HEK293 (cell line): ENCODE measurements at regions not wholly inside any gene's neighbourhood (a gene's known extent, or its start where the extent isn't known, plus 50 kb on each side); places are given as distances from the start of the nearest gene placed in this dataset.

Experiments
- CTCF ChIA-PET: fragments of 350-600 bp; formaldehyde crosslinking; extraction: SDS; loops from one replicate; lab custom pipeline; 2021; ENCODE audit warnings: antibody characterized with exemption; lab: Yijun Ruan, JAX
- POLR2A ChIA-PET: fragments of 300-600 bp; formaldehyde crosslinking; extraction: SDS; loops from one replicate; lab custom pipeline; 2020; ENCODE audit warnings: antibody characterized with exemption, inconsistent platforms; lab: Yijun Ruan, JAX
- H3K27ac ChIP-seq: fragments of 200-500 bp; sonication (Bioruptor generic); 2 replicates; pipeline ENCODE4 v1.5.1; 2014; ENCODE audit warnings: low read depth, low read length, control low read depth, inconsistent platforms; ENCODE audit errors: extremely low read depth
- H3K36me3 ChIP-seq, 2 experiments: fragments of 200-500 bp in 1 of 2; sonication (Bioruptor generic) in 1 of 2; 1 replicate in 1 of 2; 2 replicates in 1 of 2; pipeline ENCODE4 v1.5.1; 2014 to 2017; ENCODE audit warnings: inconsistent platforms in 2 of 2, low read length in 2 of 2; ENCODE audit not compliant: control insufficient read depth in 2 of 2, insufficient read depth in 1 of 2
- H3K4me1 ChIP-seq: fragments of 200-500 bp; sonication (Bioruptor generic); 2 replicates; pipeline ENCODE4 v1.5.1; 2014; ENCODE audit warnings: mild to moderate bottlenecking, low read length, inconsistent platforms; ENCODE audit not compliant: control insufficient read depth, insufficient read depth
- H3K4me3 ChIP-seq: 2 replicates; pipeline ENCODE4 v1.5.1; 2011; ENCODE audit warnings: low read depth, mild to moderate bottlenecking, control low read depth, low read length, moderate library complexity
- H3K9me3 ChIP-seq: fragments of 200-500 bp; sonication (Bioruptor generic); 2 replicates; pipeline ENCODE4 v1.5.1; 2014; ENCODE audit warnings: low read depth, low read length, inconsistent platforms; ENCODE audit not compliant: control insufficient read depth, insufficient read depth
- BCL11A ChIP-seq: fragments of 450-650 bp; formaldehyde crosslinking; IDR thresholded peaks from 2 replicates; pipeline ENCODE4 v1.5.1; 2016; ENCODE audit warnings: low read depth, missing biosample characterization, missing genetic modification characterization
- SALL2 ChIP-seq: fragments of 450-650 bp; formaldehyde crosslinking; IDR thresholded peaks from 2 replicates; pipeline ENCODE4 v1.5.0; 2017; ENCODE audit warnings: missing biosample characterization, mild to moderate bottlenecking, missing genetic modification characterization, borderline replicate concordance
- WT1 ChIP-seq: fragments of 450-650 bp; formaldehyde crosslinking; IDR thresholded peaks from 2 replicates; pipeline ENCODE4 v1.5.1; 2016; ENCODE audit warnings: missing biosample characterization, missing genetic modification characterization
- ZBTB8A ChIP-seq: fragments of 450-650 bp; formaldehyde crosslinking; IDR thresholded peaks from 2 replicates; pipeline ENCODE4 v1.5.1; 2016; ENCODE audit warnings: missing biosample characterization, missing genetic modification characterization
- ZFHX2 ChIP-seq: fragments of 450-650 bp; formaldehyde crosslinking; conservative IDR thresholded peaks from 2 replicates; pipeline ENCODE4 v1.5.1; 2016; ENCODE audit warnings: missing biosample characterization, missing genetic modification characterization
- ZNF112 ChIP-seq: fragments of 450-650 bp; formaldehyde crosslinking; IDR thresholded peaks from 2 replicates; pipeline ENCODE4 v1.5.0; 2017; ENCODE audit warnings: missing biosample characterization, missing genetic modification characterization
- ZNF19 ChIP-seq: fragments of 450-650 bp; formaldehyde crosslinking; IDR thresholded peaks from 2 replicates; pipeline ENCODE4; 2016; ENCODE audit warnings: missing biosample characterization, missing genetic modification characterization, low read depth
- ZNF324 ChIP-seq: fragments of 450-650 bp; formaldehyde crosslinking; IDR thresholded peaks from 2 replicates; pipeline ENCODE4 v1.5.1; 2016; ENCODE audit warnings: missing biosample characterization, missing genetic modification characterization
- ZNF350 ChIP-seq: fragments of 450-650 bp; formaldehyde crosslinking; IDR thresholded peaks from 2 replicates; pipeline ENCODE4 v1.5.0; 2017; ENCODE audit warnings: missing biosample characterization, mild to moderate bottlenecking, missing genetic modification characterization
- ZNF529 ChIP-seq: fragments of 450-650 bp; formaldehyde crosslinking; IDR thresholded peaks from 2 replicates; pipeline ENCODE4 v1.5.1; 2017; ENCODE audit warnings: missing genetic modification characterization, missing biosample characterization; ENCODE audit not compliant: insufficient replicate concordance
- ZNF629 ChIP-seq: fragments of 450-650 bp; formaldehyde crosslinking; IDR thresholded peaks from 2 replicates; pipeline ENCODE4 v1.5.1; 2017; ENCODE audit warnings: missing biosample characterization, missing genetic modification characterization
- ZNF701 ChIP-seq: fragments of 450-650 bp; formaldehyde crosslinking; IDR thresholded peaks from 2 replicates; pipeline ENCODE4 v1.5.1; 2016; ENCODE audit warnings: missing biosample characterization, missing genetic modification characterization
- ZNF747 ChIP-seq: fragments of 450-650 bp; formaldehyde crosslinking; IDR thresholded peaks from 2 replicates; pipeline ENCODE4 v1.5.1; 2016; ENCODE audit warnings: missing biosample characterization, missing genetic modification characterization
- ZNF76 ChIP-seq: fragments of 450-650 bp; formaldehyde crosslinking; IDR thresholded peaks from 2 replicates; pipeline ENCODE4; 2016; ENCODE audit warnings: low read depth, missing biosample characterization, missing genetic modification characterization, borderline replicate concordance
- ZNF777 ChIP-seq: fragments of 450-650 bp; formaldehyde crosslinking; IDR thresholded peaks from 2 replicates; pipeline ENCODE4 v1.5.1; 2017; ENCODE audit warnings: missing biosample characterization, missing genetic modification characterization, borderline replicate concordance
- ZSCAN16 ChIP-seq: fragments of 450-650 bp; formaldehyde crosslinking; IDR thresholded peaks from 2 replicates; pipeline ENCODE4 v1.5.1; 2016; ENCODE audit warnings: missing biosample characterization, missing genetic modification characterization
- TF ChIP-seq, protein P1 (sequence below): fragments of 450-650 bp; formaldehyde crosslinking; IDR thresholded peaks from 2 replicates; pipeline ENCODE4 v1.5.1; 2016; ENCODE audit warnings: missing biosample characterization, missing genetic modification characterization
- TF ChIP-seq, protein P2 (sequence below): fragments of 450-650 bp; formaldehyde crosslinking; IDR thresholded peaks from 2 replicates; pipeline ENCODE4 v1.5.1; 2016; ENCODE audit warnings: missing biosample characterization, missing genetic modification characterization
- TF ChIP-seq, protein P3 (sequence below): fragments of 450-650 bp; formaldehyde crosslinking; IDR thresholded peaks from 2 replicates; pipeline ENCODE4 v1.5.1; 2016; ENCODE audit warnings: missing biosample characterization, missing genetic modification characterization

DNA sequence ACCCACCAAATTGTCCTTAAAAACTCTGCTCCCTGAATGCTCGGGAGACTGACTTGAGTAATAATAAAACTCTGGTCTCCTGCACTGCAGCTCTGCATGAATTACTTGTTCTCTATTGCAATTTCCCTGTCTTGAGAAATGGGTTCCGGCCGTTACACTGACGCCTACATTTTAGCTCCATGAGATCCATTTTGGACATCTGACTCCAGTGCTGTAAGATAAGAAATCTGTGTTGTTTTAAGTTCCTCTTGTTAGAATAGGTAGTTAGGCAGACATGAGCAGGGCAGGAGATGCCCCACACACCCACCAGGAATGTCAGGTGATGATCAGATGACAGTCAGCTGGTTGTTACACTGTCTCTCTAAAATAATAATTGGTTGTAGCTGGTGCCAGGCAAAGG, 125.8 kb upstream of the SHB start:
- Histone ChIP-seq H3K4me3 (no peak overlapping the region), H3K27ac (no peak overlapping the region), H3K4me1 (no peaks in the 10 kb centered on the region), H3K36me3 (no peaks in the 10 kb centered on the region), H3K9me3 (no peaks in the 10 kb centered on the region)
- ChIA-PET POLR2A (no interaction called here), CTCF (interaction anchor here (0.6 to 2.0 kb wide), 3 partner anchors 34 to 167 kb away, joined by 3 to 7 read pairs (median 4); no protein-coding TSS in a partner anchor)
- TF ChIP-seq ZNF350 (tag by site-specific recombination): no peak
- TF ChIP-seq SALL2: no peak
- 0 out of 2 replicates have a peak, but pooled peaks have one; percentile 7 for TF ChIP-seq ZFHX2 (tag by site-specific recombination)

DNA sequence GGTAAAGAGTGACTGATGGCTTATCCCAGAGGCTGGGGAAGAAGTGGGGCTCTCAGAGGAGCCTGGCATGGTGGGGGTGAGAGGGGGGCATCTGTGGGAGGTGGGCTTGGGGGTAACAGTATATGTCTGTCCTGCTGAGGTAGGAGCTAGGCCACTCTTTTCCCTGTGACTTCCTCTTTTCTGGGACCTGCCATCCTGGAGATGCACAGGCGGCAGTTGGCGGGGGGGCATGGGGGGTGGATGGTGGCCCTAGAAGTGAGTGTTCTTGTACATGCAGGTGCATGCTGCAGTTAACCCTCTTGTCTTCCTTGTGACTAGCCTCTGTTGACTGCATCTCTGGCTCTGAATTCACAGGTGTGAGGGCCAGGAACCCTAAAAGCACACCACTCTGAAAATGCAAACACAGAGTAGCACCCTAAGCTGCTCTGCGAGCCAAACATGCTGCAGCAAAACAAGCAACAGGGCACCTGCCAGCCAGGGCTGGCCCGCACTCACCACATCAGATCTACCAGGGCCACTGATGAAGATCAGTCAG, 123.8 kb upstream of the SHB start:
- no peak for TF ChIP-seq ZBTB8A (tag by site-specific recombination)
- TF ChIP-seq ZNF529 (tag by site-specific recombination): no peak
- TF ChIP-seq ZNF747 (tag by site-specific recombination): no peak
- no peak for TF ChIP-seq ZNF777 (tag by site-specific recombination)
- TF ChIP-seq ZNF324: no peak
- no peak for TF ChIP-seq ZSCAN16
- TF ChIP-seq ZNF19 (tag by site-specific recombination): no peak
- TF ChIP-seq, protein P1, sequence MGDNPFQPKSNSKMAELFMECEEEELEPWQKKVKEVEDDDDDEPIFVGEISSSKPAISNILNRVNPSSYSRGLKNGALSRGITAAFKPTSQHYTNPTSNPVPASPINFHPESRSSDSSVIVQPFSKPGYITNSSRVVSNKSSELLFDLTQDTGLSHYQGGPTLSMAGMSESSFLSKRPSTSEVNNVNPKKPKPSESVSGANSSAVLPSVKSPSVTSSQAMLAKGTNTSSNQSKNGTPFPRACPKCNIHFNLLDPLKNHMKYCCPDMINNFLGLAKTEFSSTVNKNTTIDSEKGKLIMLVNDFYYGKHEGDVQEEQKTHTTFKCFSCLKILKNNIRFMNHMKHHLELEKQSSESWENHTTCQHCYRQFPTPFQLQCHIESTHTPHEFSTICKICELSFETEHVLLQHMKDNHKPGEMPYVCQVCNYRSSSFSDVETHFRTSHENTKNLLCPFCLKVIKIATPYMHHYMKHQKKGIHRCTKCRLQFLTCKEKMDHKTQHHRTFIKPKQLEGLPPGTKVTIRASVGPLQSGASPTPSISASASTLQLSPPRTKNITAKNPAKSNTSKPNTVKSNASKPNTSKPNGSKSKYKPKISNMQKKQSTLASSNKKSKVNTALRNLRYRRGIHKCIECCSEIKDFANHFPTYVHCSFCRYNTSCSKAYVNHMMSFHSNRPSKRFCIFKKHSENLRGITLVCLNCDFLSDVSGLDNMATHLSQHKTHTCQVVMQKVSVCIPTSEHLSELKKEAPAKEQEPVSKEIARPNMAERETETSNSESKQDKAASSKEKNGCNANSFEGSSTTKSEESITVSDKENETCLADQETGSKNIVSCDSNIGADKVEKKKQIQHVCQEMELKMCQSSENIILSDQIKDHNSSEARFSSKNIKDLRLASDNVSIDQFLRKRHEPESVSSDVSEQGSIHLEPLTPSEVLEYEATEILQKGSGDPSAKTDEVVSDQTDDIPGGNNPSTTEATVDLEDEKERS (tag by site-specific recombination): no peak
- no peak for TF ChIP-seq ZNF76 (tag by site-specific recombination)
- no peak for TF ChIP-seq ZNF629 (tag by site-specific recombination)
- TF ChIP-seq, protein P2, sequence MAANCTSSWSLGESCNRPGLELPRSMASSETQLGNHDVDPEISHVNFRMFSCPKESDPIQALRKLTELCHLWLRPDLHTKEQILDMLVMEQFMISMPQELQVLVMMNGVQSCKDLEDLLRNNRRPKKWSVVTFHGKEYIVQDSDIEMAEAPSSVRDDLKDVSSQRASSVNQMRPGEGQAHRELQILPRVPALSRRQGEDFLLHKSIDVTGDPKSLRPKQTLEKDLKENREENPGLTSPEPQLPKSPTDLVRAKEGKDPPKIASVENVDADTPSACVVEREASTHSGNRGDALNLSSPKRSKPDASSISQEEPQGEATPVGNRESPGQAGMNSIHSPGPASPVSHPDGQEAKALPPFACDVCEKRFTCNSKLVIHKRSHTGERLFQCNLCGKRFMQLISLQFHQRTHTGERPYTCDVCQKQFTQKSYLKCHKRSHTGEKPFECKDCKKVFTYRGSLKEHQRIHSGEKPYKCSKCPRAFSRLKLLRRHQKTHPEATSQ (tag by site-specific recombination): no peak
- TF ChIP-seq ZNF701 (tag by site-specific recombination): no peak
- TF ChIP-seq, all 188 proteins: peak for 0
- POLR2A ChIA-PET: no interaction called here
- no peak overlapping the region for H3K4me3 ChIP-seq
- H3K36me3 ChIP-seq: no peaks in the 10 kb centered on the region
- H3K4me1 ChIP-seq: no peaks in the 10 kb centered on the region
- no peak overlapping the region for H3K27ac ChIP-seq
- no peaks in the 10 kb centered on the region for H3K9me3 ChIP-seq
- CTCF ChIA-PET: no interaction called here

DNA sequence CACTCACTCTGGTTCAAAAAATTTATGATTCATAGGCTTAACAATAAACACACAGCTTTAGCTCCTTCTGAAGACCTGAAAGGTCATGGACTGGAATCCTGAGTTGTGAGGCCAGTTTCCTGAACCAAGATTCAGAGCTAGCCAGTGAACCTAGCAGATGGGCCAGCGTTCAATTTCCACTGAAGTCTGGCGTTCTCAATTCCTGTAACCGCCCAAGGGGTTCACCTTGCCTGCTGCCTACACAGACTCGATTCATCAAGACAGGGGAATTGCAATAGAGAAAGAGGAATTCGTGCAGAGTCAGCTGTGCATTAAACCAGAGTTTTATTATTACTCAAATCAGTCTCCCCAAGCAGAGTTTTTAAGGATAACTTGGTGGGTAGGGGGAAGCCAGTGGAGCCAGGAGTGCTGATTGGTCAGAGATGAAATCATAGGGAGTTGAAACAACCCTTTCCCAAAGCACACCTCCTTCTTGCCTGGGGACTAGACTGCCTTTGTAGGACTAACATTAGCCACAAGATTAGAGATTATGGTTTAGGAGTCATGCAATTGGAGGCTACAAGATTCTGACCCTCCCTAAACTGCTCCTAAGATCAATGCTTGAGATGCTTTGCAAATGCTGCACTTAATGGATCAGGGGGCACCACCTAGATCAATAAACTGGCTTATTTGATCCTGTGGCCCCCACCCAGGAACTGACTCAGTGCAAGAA, 117.5 kb upstream of the SHB start:
- Histone ChIP-seq H3K27ac (no peak overlapping the region), H3K4me3 (no peak overlapping the region), H3K4me1 (peaks cover 5% of the 10 kb centered on the region; the same call in 1 of the 2 replicates), H3K9me3 (no peaks in the 10 kb centered on the region), H3K36me3 (no peaks in the 10 kb centered on the region)
- ChIA-PET CTCF (interaction anchor here (0.6 to 2.1 kb wide), 2 partner anchors 10 to 26 kb away, joined by 3 to 10 read pairs; no protein-coding TSS in a partner anchor), POLR2A (no interaction called here)
- no peak for TF ChIP-seq BCL11A (tag by site-specific recombination)
- TF ChIP-seq, protein P2 (tag by site-specific recombination): no peak
- TF ChIP-seq WT1 (tag by site-specific recombination): no peak
- TF ChIP-seq ZNF112: no peak
- TF ChIP-seq, protein P3, sequence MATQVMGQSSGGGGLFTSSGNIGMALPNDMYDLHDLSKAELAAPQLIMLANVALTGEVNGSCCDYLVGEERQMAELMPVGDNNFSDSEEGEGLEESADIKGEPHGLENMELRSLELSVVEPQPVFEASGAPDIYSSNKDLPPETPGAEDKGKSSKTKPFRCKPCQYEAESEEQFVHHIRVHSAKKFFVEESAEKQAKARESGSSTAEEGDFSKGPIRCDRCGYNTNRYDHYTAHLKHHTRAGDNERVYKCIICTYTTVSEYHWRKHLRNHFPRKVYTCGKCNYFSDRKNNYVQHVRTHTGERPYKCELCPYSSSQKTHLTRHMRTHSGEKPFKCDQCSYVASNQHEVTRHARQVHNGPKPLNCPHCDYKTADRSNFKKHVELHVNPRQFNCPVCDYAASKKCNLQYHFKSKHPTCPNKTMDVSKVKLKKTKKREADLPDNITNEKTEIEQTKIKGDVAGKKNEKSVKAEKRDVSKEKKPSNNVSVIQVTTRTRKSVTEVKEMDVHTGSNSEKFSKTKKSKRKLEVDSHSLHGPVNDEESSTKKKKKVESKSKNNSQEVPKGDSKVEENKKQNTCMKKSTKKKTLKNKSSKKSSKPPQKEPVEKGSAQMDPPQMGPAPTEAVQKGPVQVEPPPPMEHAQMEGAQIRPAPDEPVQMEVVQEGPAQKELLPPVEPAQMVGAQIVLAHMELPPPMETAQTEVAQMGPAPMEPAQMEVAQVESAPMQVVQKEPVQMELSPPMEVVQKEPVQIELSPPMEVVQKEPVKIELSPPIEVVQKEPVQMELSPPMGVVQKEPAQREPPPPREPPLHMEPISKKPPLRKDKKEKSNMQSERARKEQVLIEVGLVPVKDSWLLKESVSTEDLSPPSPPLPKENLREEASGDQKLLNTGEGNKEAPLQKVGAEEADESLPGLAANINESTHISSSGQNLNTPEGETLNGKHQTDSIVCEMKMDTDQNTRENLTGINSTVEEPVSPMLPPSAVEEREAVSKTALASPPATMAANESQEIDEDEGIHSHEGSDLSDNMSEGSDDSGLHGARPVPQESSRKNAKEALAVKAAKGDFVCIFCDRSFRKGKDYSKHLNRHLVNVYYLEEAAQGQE (tag by site-specific recombination): no peak
